ENCODE measurements at regions not wholly inside any gene's neighbourhood (a gene's known extent, or its start where the extent isn't known, plus 50 kb on each side); places are given as distances from the start of the nearest gene placed in this dataset.
"Not testable (repeated sequence)": the region's sequence is repeated elsewhere in the genome, so short reads cannot be mapped to it uniquely, and the experiment has no call there.

GRCh38 chr10:27390681-27391080 lies 113.4 kb upstream of the RAB18 start:
- no peak for DNase-seq (ENCODE audit: low read depth)

- DNase-seq (ENCODE audit: low read depth) = no peak
Measured at GRCh38 chr10:27388761-27389399, 115.2 kb upstream of the RAB18 start.

- DNase-seq (ENCODE audit: low read depth) = no peak
Measured at GRCh38 chr10:27383595-27384542, 120.2 kb upstream of the RAB18 start.

DNA sequence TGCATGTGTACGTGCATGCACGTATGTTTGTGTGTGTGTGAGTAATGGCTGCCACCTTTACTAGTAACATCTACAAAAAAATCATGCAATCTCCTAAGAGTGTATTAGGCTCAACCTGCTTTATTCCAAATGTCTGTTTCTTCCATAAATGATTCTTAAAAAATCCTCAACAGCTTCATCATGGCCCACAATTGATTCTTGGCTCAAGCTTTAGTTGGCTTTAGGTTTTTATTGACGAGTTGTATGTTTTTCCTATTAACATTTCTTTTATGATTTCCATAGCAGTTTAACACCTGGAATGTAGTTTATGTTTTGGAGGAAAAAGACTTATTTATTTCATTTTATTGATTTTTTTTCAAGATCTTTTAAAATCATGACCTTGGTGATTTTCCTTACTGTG lies 121.9 kb upstream of the RAB18 start:
- DNase-seq (ENCODE audit: low read depth) = no peak

GRCh38 chr10:27380929-27381358 lies 123.2 kb upstream of the RAB18 start:
- DNase-seq (ENCODE audit: low read depth) = no peak

- DNase-seq (ENCODE audit: low read depth) = not testable (repeated sequence)
Measured at GRCh38 chr10:27379041-27379440, 125.1 kb upstream of the RAB18 start.

- no peak for DNase-seq (ENCODE audit: low read depth)
Measured at GRCh38 chr10:27373566-27374160, 130.4 kb upstream of the RAB18 start.

DNA sequence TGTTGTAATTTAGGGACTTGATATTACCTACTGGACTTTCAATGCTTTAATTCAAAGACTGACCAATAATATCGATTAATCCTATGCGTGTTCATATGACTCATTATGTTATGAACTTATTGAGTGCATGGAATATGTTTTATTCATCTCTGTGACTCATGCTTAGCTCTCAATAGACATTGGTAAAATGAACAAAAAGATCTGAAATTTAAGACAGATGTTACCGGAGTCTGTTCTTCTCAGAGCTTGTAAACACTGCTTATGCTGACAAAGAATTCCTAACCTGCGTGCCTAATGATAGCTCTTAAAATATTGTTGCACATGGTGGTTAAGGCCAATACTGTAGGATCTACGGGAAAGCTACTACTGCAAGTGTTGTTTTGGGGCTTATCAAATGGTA lies 131.5 kb upstream of the ACBD5 start:
- DNase-seq (ENCODE audit: low read depth) = peak; percentile 1

DNA sequence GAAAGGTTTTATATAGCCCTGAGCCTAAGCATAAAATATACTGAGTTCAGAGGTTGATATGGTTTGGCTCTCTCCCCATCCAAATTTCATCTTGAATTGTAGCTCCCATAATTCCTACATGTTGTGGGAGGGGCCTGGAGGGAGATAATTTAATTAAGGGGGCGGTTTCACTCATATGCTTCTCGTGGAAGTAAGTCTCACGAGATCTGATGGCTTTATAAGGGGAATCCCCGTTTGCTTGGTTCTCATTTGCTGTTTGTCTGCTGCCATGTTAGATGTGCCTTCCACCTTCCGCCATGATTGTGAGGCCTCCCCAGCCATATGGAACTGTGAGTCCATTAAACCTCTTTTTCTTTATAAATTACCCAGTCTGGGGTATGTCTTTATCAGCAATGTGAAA lies 130.8 kb upstream of the ACBD5 start:
- not testable (repeated sequence) for DNase-seq (ENCODE audit: low read depth)

DNA sequence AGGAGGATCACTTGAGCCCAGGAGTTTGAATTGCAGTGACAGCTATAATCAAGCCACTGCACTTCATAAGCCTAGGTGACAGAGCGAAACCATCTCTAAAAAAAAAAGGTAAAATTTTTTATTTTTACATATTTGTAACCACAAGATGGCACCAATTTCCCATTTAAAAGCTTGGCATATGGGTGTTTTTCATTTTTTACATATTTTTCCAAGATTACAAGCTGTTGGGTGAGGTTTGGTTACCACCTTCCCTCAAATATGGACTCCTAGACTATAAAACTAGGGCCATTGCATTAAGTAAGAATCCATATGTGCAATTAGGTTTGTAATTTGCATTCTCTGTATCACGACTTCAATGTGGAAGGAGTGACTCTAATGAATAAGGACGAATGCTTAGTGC lies 129.3 kb upstream of the ACBD5 start:
- DNase-seq (ENCODE audit: low read depth) = no peak

- no peak for DNase-seq (ENCODE audit: low read depth)
Measured at GRCh38 chr10:27368706-27369105, 128.1 kb upstream of the ACBD5 start.

GRCh38 chr10:27366769-27367168 lies 126.2 kb upstream of the ACBD5 start:
- DNase-seq (ENCODE audit: low read depth) = no peak

GRCh38 chr10:27364028-27364427 lies 123.4 kb upstream of the ACBD5 start:
- no peak for DNase-seq (ENCODE audit: low read depth)

DNA sequence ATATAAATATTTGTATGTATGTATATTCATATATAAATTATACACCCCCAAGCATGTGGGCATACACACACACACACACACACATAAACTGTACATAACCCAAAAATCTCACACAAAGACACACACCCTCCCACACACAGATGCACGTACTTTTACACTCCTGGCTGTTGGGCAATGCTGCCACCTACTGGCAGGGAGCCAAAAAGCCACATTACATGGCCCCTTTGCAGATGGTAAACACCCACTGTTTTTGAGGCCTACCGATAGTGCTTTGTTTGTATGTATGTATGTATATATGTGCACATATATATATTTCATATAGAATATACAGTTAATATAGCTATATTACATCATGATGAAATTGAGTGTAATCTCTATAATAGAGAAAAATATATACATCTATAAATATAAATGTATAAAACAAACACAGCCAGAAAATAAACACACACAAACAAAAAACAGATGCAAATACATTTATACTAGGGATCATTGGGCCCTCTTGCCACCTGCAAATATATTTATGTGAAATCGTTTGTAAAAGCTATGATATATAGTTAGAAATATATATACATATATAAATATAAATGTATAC lies 120.1 kb upstream of the ACBD5 start:
- peak; percentile 63 for DNase-seq (ENCODE audit: low read depth)

- DNase-seq (ENCODE audit: low read depth) = peak; percentile 8
Measured at GRCh38 chr10:27359792-27360355, 119.3 kb upstream of the ACBD5 start.

- no peak for DNase-seq (ENCODE audit: low read depth)
Measured at GRCh38 chr10:27356738-27357137, 116.1 kb upstream of the ACBD5 start.

DNA sequence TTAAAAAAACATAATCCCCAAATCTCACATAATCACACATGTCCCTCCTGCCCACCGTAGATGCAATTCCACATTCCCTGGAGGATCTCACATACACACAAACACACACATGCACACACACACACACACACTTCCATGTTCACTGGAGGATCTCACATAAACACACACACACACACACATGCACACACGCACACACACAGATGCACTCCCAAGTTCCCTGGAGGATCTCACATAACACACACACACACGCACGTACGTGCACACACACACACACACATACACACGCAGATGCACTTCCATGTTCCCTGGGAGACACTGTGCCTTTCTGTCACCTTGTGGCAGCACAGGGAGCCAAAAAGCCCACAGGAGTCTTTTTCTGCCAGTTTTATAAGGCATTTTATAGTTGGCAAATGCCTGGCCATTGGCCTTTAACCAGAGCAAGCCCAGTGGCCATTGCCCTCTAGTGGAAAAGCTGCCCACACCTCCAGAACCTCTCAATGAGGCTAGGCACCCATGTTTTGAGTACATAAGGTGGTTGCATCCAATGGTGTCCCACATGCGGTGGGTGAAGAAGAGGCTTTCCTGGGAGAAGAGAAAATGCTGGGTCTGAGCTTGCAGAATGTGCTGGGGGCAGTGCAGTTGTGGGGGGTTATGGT lies 115.4 kb upstream of the ACBD5 start:
- no peak for DNase-seq (ENCODE audit: low read depth)

DNA sequence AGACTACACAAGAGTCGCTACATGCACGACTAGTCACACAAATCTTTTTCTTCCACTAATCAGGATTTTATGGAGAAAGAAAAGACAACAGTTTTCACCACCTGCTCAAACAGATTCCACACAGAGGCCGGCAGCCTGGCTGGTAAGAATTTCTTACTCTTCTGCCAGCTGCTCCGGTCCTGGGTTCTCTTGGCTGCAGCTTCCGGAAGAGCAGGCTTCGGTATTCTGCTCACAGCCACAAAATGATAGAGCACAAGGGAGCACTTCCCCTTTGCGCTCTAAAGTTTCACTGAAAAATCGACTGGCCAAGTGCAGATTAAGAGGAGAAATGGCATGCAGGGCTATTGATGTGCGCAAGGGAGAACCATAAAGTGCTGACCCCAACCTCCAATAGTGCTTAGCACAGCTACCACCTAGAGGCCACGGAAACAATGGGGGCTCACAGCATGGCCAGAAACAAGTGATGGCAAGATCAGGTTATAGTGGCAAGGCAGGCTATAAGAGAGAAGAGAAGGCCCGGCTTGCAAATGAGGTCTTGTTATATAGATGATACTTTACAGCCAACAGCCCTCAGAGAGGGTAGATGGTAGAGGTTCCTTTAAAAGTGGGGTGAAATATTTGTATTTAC lies 114.2 kb upstream of the ACBD5 start:
- peak; percentile 17 for DNase-seq (ENCODE audit: low read depth)

DNA sequence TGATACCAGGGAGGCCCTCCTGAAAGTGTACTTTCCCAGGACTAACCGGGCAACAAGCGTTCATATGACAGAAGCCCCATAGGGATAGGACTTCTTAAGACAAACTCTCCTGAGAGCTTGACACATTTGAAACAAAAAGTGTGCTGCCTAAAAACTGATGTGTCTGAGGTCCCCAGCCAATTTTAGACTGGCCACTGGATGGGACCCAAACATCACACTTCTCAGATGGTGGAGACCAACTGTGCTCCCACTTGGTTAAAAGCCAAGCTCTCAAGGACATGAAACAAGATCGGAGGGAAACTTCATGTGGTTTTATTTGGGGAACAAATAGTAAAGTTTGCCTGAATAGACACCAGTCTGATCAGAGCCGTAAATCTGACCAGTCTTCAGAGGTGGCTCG lies 113.5 kb upstream of the ACBD5 start:
- DNase-seq (ENCODE audit: low read depth) = not testable (repeated sequence)

GRCh38 chr10:27349987-27350386 lies 109.4 kb upstream of the ACBD5 start:
- no peak for DNase-seq (ENCODE audit: low read depth)

GRCh38 chr10:27347827-27348207 lies 107.2 kb upstream of the ACBD5 start:
- not testable (repeated sequence) for DNase-seq (ENCODE audit: low read depth)

All from LHCN-M2 (cell line).